GM12892 (cell line): ENCODE measurements at regions not wholly inside any gene's neighbourhood (a gene's known extent, or its start where the extent isn't known, plus 50 kb on each side); places are given as distances from the start of the nearest gene placed in this dataset.

Experiments used
- POLR2A ChIP-seq: IDR thresholded peaks from 2 replicates; pipeline ENCODE4 v1.6.1; 2011; ENCODE audit warnings: low read depth, low read length, control low read depth
- POLR2AphosphoS5 ChIP-seq: IDR thresholded peaks from 2 replicates; pipeline ENCODE4 v1.6.1; 2011; ENCODE audit warnings: low read depth, low read length, control low read depth

GRCh38 chr15:62417439-62417838, 252.4 kb upstream of the C2CD4B start:
- TF ChIP-seq POLR2A (no peak), POLR2AphosphoS5 (no peak)
